ENCODE measurements at regions not wholly inside any gene's neighbourhood (a gene's known extent, or its start where the extent isn't known, plus 50 kb on each side); places are given as distances from the start of the nearest gene placed in this dataset.
"Not testable (repeated sequence)": the region's sequence is repeated elsewhere in the genome, so short reads cannot be mapped to it uniquely, and the experiment has no call there.

- DNase-seq, result peak; percentile 65
Observed at GRCh38 chr5:42949348-42950115, 90.6 kb downstream of the ANXA2R start.

DNA sequence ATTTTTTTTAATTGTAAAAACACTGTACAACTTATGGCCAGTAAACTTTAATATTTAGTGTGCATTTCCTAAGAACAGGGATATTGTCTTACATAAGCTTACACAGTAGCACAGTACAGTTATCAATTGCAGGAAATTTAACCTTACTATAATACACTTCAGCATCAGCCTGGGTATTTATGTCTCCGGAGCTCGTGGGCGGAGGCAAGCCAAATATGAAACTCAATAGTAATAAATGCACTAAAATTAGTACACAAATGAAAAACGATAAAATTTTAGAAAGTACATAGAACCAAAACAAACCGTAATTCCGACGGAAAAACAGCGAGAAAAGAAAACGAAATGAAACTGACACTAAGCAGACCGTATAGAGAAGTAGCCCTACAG is 91.2 kb downstream of the ANXA2R start:
- DNase-seq, result no peak

- DNase-seq, result no peak
Observed at GRCh38 chr5:42944989-42945388, 95.1 kb downstream of the ANXA2R start.

GRCh38 chr5:42943931-42944631 is 96.0 kb downstream of the ANXA2R start:
- DNase-seq, result no peak

DNA sequence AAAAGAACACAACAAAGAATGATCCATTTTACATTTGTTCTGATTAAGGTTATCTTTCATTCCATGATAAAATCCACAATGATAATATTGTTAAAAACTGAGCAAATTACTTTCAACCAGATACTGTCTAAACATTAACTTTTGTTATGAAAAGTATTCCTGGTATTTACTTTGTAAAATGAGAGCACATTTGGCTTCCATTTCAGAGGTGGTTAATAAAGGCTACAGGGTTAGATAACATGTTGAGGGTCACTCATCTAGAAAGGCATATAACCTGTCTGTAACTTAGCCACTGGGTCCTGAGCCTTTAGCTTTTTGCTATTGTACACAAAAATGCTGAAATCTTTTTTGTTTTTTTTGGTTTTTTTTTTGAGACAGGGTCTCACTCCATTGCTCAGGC is 99.3 kb downstream of the ANXA2R start:
- DNase-seq, result no peak

DNA sequence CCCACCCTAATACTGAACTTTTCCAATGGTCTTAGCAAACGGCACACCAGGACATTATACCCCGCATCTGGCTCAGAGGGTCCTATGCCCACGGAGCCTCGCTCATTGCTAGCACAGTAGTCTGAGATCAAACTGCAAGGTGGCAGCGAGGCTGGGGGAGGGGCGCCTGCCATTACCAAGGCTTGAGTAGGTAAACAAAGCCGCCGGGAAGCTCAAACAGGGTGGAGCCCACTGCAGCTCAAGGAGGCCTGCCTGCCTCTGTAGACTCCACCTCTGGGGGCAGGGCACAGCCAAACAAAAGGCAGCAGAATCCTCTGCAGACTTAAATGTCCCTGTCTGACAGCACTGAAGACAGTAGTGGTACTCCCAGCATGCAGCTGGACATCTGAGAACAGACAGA is 108.1 kb downstream of the ANXA2R start:
- DNase-seq, result not testable (repeated sequence)

DNA sequence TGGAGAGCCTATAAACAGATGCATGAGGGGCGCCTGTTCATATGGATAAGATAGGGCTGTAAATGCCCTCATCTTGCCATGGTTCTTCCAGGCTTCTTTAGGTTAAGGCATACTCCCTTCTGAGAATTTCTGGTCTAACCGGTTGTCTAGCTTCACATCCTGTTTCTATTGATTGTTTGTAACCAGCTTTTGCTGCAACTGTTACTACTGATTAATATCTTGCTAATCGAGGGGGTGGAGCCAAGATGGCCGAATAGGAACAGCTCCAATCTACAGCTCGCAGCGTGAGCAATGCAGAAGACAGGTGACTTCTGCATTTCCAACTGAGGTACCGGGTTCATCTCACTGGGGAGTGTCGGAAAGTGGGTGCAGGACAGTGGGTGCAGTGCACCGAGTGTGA is 108.7 kb downstream of the ANXA2R start:
- not testable (repeated sequence) for DNase-seq

DNA sequence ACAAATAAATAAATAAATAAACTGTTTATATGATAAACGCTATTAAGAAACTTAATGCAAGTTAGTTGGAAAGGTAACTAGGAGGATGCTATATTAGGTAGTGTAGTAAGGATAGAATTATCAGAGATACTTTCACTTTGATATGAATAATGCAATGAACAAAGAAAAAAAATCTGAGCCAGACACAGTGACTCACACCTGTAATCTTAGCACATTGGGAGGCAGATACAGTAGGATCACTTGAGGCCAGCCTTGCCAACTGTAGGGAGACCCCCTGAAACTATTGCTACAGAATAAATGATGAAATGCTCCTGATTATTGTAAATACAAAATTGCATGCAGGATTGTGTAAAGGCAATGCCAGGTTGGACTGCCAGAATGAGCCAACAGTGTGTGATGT is 109.2 kb downstream of the ANXA2R start:
- DNase-seq, result no peak

DNA sequence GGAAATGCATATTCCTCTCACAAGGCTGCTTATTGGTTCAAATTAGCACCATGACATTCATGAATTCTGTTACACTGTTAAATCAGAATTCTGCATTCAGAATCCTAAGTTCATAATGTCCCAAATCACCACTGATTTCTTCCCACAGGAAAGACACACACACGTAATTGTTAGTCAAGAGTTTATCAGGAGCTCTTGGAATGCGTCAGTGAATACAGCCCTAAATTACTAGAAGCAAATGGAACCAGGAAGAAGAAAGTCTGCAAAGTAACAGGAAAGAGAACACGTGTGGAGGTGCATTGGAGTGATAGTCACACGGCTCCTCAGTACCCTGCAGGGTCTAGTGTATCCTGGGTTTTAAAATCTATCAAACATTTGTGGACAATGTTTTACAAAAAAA is 110.2 kb downstream of the ANXA2R start:
- DNase-seq, result no peak

DNA sequence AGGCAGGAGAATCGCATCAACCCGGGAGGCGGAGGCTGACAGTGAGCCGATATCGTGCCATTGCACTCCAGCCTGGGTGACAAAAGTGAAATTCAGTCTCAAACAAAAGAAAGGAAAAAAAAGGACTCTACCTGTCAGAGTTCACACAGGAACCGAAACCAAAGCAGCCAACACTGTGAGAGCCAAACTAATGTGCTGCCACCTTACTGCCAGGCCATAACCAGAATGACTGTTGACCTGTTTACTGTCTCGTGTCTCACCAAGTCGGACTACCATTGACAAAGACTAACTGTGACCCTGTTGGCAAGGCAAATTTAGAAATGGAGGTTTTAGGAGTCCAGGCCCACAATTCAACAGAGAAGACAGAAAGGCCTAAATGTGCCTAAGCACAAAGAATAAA is 112.4 kb downstream of the ANXA2R start:
- DNase-seq, result no peak

GRCh38 chr5:42924686-42925085 is 113.0 kb upstream of the SELENOP start:
- DNase-seq, result no peak

DNA sequence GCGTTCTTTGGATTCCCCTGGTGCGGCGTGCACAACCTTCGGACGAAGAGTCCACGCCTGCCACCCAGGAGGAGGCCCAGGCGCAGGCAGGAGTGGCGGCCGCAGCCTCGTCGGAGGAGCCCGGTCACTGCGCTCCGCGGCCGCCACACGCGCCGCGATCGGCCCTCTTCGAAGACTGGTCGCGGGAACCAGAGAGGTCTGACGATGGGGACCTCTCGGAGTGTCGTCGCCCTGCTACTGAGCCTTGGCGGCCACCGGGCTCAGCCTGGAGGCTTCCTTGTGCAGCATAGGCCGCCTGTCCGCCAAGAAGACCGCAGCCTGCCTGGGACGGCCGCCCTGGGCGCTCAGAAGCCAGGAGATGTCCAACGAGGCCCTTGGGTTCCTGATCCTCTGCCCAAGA is 112.5 kb upstream of the SELENOP start:
- no peak for DNase-seq

DNA sequence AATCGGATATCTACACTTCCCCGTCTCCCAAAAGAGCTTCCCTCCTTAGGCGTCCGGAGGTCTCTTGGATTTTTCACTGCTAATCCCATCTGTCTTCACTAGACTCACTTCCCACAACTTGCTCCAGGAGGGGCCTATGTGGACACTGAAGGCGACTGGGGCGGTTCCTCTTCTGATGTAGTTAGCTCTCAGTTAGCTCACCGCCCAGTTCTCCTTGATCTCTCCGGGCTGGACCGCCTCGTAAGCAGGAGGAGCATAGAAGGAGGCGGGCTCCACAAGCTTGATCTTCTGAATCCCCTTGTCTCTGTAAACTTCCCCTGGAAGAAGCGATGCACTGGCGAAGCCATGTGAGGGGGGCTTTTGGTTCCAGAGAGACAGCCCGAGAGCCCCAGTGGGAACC is 112.0 kb upstream of the SELENOP start:
- DNase-seq, result no peak

DNA sequence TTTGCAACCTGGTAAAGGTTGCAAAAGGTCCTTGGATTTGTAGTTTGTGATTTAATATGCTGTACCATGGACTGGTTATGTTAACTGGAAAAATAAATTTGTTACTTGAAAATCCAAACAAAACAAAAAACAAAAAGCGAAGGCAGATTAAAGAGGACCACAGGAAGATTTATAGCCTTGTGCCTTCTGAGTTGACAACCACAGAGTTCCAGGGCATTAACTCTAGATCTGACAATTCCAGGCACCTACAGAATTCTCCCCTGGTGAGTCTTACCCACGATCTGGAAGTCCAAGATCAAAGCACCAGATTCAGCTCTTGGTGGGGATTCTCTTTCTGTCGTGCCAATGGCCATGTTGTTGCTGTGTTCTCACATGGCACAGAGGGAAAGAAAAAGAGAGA is 107.9 kb upstream of the SELENOP start:
- no peak for DNase-seq

GRCh38 chr5:42915306-42915866 is 103.7 kb upstream of the SELENOP start:
- no peak for DNase-seq

DNA sequence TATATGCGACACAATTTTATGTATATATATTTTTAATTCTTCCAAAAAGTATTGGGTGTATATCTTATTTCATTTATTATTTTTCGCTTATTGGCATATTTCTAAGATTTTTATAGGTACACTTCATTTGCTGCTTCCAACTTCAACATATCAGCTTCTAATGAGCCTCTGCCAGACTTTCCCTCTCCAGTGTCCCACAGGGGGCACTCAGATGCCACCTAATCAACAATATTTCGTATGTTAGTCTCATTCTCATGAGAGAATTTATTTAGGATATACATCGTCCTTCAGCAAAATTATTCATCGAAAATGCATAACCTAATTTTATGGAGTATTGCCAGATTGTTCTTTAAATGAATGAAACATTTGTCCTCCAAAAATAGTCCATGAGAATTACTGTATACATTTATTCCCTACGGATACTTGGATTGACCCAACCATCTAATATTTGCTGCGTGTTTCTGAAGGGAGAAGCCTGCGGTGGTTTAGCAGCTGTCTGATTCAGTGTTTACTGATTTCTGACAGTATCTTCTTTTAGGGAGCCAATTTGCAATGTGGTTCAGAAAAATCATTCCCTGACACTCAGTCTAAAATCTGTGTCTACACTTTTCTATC is 100.6 kb upstream of the SELENOP start:
- DNase-seq, result peak; percentile 40

DNA sequence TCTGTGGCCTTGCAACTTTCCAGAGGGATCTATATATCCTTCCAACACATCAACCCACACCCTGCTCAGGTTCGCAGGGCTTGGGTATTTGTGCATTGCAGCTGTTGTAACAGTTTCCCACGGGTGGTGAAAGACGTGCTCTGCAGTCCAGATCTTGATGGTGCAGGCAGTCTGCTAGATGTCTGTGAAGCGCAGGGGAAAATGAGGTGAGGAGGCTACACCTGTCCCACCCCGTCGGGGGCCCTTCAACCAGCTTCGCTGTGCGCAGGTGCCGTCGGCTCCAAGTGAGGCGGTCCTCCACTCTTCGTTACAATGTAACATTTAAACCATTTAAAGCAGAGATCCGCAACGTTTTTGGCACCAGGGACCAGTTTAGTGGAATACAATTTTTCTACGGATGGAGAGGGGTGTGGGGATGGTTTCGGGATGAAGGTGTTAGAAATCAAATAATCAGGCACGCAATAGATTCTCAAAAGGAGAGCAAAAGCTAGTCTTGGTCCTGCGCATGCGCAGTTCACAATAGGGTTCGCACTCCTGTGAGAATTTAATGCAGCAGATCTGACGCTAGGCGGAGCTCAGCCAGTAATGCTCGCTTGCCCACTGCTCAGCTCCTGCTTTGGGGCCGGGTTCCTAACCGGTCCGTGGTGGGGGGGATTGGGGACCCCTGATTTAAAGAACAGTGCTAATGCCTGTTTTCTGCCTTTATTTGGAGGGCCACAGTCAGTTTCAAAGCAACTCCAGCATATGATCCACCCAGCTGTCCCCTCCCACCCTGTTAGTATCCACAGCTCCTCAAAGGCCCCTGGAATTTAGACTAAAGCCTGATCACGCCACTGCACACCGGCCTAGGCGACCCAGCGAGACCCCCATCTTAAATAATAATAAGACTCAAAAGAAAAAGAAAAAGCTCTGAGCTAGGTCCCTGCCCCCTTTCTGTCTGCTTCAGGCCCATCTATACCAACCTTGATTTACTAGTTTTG is 97.1 kb upstream of the SELENOP start:
- peak; percentile 90 for DNase-seq

DNA sequence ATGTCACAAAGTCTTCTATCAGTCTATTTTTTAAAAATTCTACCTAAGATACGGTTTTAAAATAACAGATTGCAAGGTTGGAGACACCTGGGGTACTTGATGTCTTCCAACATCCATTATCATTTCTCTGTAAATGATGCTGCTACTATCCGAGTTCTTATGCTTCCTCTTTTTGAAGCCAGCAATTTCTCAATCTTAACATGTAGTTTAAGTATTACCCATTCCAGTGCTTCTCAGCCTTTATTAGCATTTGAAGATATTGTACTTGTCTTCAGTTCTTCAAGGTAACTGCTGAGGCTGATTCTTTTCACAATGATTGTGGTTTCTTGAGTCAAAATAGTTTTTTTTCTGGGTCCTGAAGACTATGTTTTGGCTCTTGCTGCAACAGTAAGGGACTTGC is 96.4 kb upstream of the SELENOP start:
- DNase-seq, result no peak

DNA sequence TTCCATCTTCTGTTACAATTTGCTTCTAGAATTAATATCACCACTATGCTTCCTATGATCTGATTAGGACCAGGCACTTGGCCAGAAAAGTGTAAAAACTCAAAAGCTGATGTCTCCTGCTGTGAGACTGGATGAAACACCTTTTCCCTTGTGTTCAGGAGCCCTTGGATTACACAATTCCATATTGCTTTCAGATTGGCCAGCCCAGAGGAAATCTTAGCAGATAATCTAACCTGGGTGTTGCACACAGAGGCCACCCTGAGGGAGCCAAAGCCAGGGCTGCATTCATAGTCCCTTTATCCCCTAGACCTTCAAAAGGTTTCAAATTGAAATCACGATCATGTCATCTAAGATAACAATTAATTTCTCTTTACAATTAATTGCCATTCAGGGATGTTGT is 94.1 kb upstream of the SELENOP start:
- DNase-seq, result no peak

DNA sequence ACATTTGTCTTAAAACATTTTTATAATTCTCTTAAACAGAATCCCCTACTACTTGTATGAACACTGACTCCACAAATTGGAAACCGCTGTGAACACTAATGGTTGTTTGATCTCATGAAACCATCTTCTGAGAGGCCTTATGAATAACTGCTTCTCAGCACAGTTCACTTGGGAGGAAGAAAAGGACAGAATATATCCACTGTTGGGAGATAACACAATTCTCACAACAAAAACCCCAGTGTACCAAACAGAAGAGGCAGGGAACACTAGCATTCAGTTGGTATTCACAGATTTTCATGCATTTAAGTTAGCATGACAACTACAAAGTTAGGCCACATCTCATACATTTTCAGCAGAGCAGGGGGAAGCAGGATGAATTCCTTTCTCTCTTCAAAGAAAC is 89.0 kb upstream of the SELENOP start:
- no peak for DNase-seq

DNA sequence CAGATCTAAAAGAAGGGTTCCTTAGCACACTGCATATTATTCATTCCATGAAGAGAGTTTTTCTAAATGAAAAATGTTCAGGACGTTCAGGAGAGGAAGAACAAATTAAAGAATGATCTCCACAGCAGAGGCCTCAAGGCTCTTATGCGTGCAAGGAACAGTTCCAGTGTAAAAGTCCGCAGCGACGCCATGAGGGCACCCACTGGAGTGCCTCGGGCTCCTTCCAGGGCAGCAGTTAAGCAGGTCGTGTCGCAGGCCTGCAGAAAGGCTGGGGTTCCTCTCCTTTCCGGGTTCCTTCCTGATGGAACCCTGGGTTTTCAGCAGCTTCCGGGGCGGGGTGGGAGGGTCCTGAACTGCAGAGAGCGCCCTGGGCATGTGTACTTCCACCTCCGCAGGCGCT is 87.1 kb upstream of the SELENOP start:
- no peak for DNase-seq

- DNase-seq, result no peak
Observed at GRCh38 chr5:42896523-42896922, 84.8 kb upstream of the SELENOP start.

GRCh38 chr5:42894057-42894456 is 82.4 kb upstream of the SELENOP start:
- DNase-seq, result no peak

All from stimulated activated CD8-positive, alpha-beta memory T cell treated with anti-CD3 and anti-CD28 coated beads, Interleukin-4, amount 100 ng/mL, for 48 hours (primary cell).